MM.1S (cell line): ENCODE measurements at regions not wholly inside any gene's neighbourhood (a gene's known extent, or its start where the extent isn't known, plus 50 kb on each side); places are given as distances from the start of the nearest gene placed in this dataset.
A peak's percentile ranks its signal among the peaks of the same experiment; 100 is the strongest.

Experiments used
- DNase-seq: peaks from one replicate; pipeline ENCODE4 v3.0.0-alpha.2; 2015
- H2AFZ ChIP-seq: fragments of 300-600 bp; sonication (generic); 2 replicates; pipeline ENCODE4 v1.6.0; 2016; ENCODE audit warnings: antibody characterized with exemption, low read length
- H3F3A ChIP-seq: fragments of 300-600 bp; sonication (generic); 2 replicates; pipeline ENCODE4 v1.6.1; 2016; ENCODE audit warnings: mild to moderate bottlenecking, antibody characterized with exemption, low read length, moderate library complexity, mixed read lengths; ENCODE audit not compliant: insufficient read depth
- H3K27ac ChIP-seq: fragments of 300-600 bp; sonication (generic); 2 replicates; pipeline ENCODE4 v1.5.1; 2016; ENCODE audit warnings: mild to moderate bottlenecking, low read length
- H3K27me3 ChIP-seq: fragments of 300-600 bp; sonication (generic); replicated peaks from 2 replicates; pipeline ENCODE4 v1.6.0; 2016; ENCODE audit warnings: low read length; ENCODE audit not compliant: insufficient read depth
- H3K36me3 ChIP-seq: fragments of 300-600 bp; sonication (generic); replicated peaks from 2 replicates; pipeline ENCODE4 v1.6.1; 2016; ENCODE audit warnings: mild to moderate bottlenecking, low read length, mixed read lengths; ENCODE audit not compliant: insufficient read depth
- H3K4me1 ChIP-seq: fragments of 300-600 bp; sonication (generic); 2 replicates; pipeline ENCODE4 v1.6.1; 2016; ENCODE audit warnings: low read length, mixed read lengths
- H3K4me2 ChIP-seq: fragments of 300-600 bp; sonication (generic); 2 replicates; pipeline ENCODE4 v1.6.0; 2016; ENCODE audit warnings: low read depth, low read length
- H3K4me3 ChIP-seq: fragments of 300-600 bp; sonication (generic); 2 replicates; pipeline ENCODE4 v1.5.1; 2016; ENCODE audit warnings: low read length, mixed read lengths
- H3K79me2 ChIP-seq: fragments of 300-600 bp; sonication (generic); 2 replicates; pipeline ENCODE4 v1.6.1; 2016; ENCODE audit warnings: mixed run types, low read length, mixed read lengths
- H3K9ac ChIP-seq: fragments of 300-600 bp; sonication (generic); 2 replicates; pipeline ENCODE4 v1.6.1; 2016; ENCODE audit warnings: low read length, mixed read lengths
- H3K9me2 ChIP-seq: fragments of 300-600 bp; sonication (generic); replicated peaks from 2 replicates; pipeline ENCODE4 v1.6.1; 2016; ENCODE audit warnings: mild to moderate bottlenecking, low read length, mixed read lengths; ENCODE audit not compliant: insufficient read depth
- H3K9me3 ChIP-seq: fragments of 300-600 bp; sonication (generic); replicated peaks from 2 replicates; pipeline ENCODE4 v1.6.1; 2016; ENCODE audit warnings: mild to moderate bottlenecking, low read length, mixed read lengths; ENCODE audit not compliant: insufficient read depth
- H4K20me1 ChIP-seq: fragments of 300-600 bp; sonication (generic); 2 replicates; pipeline ENCODE4 v1.6.1; 2016; ENCODE audit warnings: mild to moderate bottlenecking, low read length, moderate library complexity, mixed read lengths; ENCODE audit not compliant: insufficient read depth
- EZH2 ChIP-seq: fragments of 300-600 bp; sonication (generic); optimal IDR thresholded peaks from 2 replicates; pipeline ENCODE3; 2017; ENCODE audit warnings: low read depth, mild to moderate bottlenecking, antibody characterized with exemption, low read length, mixed read lengths
- EZH2phosphoT487 ChIP-seq: fragments of 300-600 bp; sonication (generic); IDR thresholded peaks from 2 replicates; pipeline ENCODE4 v1.6.1; 2018; ENCODE audit warnings: antibody characterized with exemption, low read length
- TF ChIP-seq, protein P1 (sequence below): fragments of 300-600 bp; sonication (generic); IDR thresholded peaks from 2 replicates; pipeline ENCODE4 v1.5.1; 2016; ENCODE audit warnings: antibody characterized with exemption, low read length, mixed read lengths

DNA sequence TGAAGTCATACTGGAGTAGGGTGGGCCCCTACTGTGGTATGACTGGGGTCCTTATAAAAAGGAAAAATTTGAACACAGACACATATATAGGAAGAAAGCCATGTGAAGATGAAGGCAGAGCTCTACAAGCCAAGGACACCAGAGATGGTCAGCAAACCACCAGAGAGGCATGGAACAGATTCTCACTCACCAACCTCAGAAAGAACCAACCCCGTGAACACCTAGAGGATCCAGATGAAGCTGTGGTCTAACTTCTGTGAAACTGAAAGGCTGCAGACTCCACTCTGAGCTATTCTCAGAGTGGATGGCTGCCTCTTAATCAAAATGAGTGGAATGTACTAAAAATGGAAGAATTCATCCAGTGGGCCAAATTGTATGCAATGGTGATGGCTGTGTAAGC is 149.6 kb downstream of the ABCA8 start:
- H3F3A ChIP-seq = no peaks in the 10 kb centered on the region
- no peaks in the 10 kb centered on the region for H3K79me2 ChIP-seq
- no peak overlapping the region for H3K4me2 ChIP-seq
- no peak overlapping the region for H2AFZ ChIP-seq
- no peaks in the 10 kb centered on the region for H3K9me2 ChIP-seq
- H3K27ac ChIP-seq = no peak overlapping the region
- H3K4me1 ChIP-seq = no peaks in the 10 kb centered on the region
- H3K27me3 ChIP-seq = no peaks in the 10 kb centered on the region
- H4K20me1 ChIP-seq = no peaks in the 10 kb centered on the region
- TF ChIP-seq EZH2 (no peak), EZH2phosphoT487 (no peak)
- TF ChIP-seq, protein P1, sequence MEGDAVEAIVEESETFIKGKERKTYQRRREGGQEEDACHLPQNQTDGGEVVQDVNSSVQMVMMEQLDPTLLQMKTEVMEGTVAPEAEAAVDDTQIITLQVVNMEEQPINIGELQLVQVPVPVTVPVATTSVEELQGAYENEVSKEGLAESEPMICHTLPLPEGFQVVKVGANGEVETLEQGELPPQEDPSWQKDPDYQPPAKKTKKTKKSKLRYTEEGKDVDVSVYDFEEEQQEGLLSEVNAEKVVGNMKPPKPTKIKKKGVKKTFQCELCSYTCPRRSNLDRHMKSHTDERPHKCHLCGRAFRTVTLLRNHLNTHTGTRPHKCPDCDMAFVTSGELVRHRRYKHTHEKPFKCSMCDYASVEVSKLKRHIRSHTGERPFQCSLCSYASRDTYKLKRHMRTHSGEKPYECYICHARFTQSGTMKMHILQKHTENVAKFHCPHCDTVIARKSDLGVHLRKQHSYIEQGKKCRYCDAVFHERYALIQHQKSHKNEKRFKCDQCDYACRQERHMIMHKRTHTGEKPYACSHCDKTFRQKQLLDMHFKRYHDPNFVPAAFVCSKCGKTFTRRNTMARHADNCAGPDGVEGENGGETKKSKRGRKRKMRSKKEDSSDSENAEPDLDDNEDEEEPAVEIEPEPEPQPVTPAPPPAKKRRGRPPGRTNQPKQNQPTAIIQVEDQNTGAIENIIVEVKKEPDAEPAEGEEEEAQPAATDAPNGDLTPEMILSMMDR = no peak
- H3K9me3 ChIP-seq = no peaks in the 10 kb centered on the region
- peak; percentile 34 for DNase-seq
- no peak overlapping the region for H3K4me3 ChIP-seq
- no peaks in the 10 kb centered on the region for H3K36me3 ChIP-seq
- no peak overlapping the region for H3K9ac ChIP-seq

DNA sequence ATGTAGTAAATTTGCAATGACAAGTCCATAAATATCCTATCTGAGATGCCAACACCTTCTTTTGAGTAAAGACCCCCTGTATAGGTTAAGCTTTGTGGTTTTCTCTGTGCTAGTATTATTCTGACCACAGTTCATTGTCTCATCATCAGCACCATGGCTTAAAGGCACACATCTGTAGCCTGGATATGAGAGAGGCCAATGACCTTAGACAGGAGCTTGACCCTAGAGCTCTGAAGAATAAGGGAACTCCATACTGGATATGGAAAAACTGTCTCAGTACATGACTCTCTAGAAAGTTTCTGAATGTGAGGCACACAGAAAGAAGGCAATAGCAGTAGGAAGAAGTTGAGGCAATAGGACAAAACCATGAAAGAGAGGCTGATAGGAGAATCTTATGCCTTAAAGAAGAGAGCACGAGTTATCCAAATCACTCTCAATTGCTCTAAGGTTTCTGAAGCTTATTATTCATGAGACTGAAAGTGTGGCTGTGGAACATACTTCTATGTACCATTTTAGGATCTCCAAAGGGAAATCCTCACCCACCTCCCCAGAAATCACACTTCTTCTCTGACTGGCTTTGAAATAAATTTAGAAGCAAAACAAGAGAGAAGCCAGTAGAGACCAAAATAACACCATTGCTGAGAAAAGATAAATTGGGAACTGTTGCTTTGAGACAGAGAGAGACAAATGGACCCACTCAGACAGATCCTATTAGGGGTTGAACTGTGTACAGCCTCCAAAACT is 150.2 kb downstream of the ABCA8 start:
- Histone ChIP-seq H3F3A (no peaks in the 10 kb centered on the region), H4K20me1 (no peaks in the 10 kb centered on the region), H3K27ac (no peak overlapping the region), H3K9me2 (no peaks in the 10 kb centered on the region), H3K9me3 (no peaks in the 10 kb centered on the region), H3K9ac (no peak overlapping the region), H3K4me1 (no peaks in the 10 kb centered on the region), H3K4me3 (no peak overlapping the region), H3K79me2 (no peaks in the 10 kb centered on the region), H3K4me2 (no peak overlapping the region), H2AFZ (no peak overlapping the region), H3K27me3 (no peaks in the 10 kb centered on the region), H3K36me3 (no peaks in the 10 kb centered on the region)
- no peak for TF ChIP-seq EZH2
- no peak for TF ChIP-seq EZH2phosphoT487
- TF ChIP-seq, protein P1 = no peak
- DNase-seq = no peak

DNA sequence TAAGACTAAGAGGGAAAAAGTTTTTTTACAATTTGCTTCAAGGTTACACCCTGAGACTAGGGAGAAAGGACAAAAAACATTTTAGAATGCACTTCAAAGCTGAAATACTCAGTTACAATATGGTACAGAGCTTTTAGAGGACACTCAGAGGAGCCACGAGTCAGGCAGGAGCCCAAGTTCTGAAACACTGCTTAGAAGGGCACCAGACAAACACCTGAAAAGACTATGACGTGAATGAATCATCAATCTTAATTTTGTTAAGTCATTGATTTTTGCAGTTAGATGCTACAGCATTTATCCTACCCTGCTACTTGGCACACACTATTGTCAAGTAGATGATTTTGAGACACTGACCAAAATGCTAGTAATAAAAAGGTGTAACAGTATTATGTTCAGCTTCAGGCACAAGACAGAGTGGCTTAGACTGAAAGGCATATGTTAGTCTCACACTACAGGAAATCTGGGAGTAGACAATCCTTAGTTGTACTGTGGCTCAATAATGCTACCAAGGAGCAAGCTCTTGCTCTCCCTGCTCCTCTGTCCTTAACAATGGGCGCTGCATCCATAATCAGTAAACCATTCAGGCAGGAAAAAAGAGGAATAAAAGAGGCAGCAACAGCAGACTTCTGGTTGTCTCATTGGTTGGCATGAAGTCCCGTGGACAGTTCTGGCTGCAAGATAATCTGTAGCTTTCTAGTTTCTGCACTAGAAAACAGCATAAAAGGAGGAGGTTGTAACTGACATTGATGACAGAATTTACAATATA is 151.8 kb downstream of the ABCA8 start:
- H3K4me2 ChIP-seq = no peak overlapping the region
- H3K79me2 ChIP-seq = no peaks in the 10 kb centered on the region

More for the DNA sequence above, 151.8 kb downstream of the ABCA8 start:
- Histone ChIP-seq H3K9me2 (no peaks in the 10 kb centered on the region), H3K27me3 (no peaks in the 10 kb centered on the region), H4K20me1 (no peaks in the 10 kb centered on the region), H3F3A (no peaks in the 10 kb centered on the region), H3K9me3 (no peaks in the 10 kb centered on the region), H3K4me1 (no peaks in the 10 kb centered on the region), H3K27ac (no peak overlapping the region), H2AFZ (no peak overlapping the region), H3K4me3 (no peak overlapping the region), H3K9ac (no peak overlapping the region), H3K36me3 (no peaks in the 10 kb centered on the region)
- no peak for DNase-seq
- TF ChIP-seq EZH2 = no peak
- TF ChIP-seq EZH2phosphoT487 = no peak
- TF ChIP-seq, protein P1 = no peak
